CD4-positive, alpha-beta T cell treated with Interleukin-17A for 1 hour (primary cell): ENCODE measurements at regions not wholly inside any gene's neighbourhood (a gene's known extent, or its start where the extent isn't known, plus 50 kb on each side); places are given as distances from the start of the nearest gene placed in this dataset.

ENCODE experiments used
- DNase-seq: peaks from one replicate; pipeline ENCODE4 v3.0.0-alpha.2; 2020

DNA sequence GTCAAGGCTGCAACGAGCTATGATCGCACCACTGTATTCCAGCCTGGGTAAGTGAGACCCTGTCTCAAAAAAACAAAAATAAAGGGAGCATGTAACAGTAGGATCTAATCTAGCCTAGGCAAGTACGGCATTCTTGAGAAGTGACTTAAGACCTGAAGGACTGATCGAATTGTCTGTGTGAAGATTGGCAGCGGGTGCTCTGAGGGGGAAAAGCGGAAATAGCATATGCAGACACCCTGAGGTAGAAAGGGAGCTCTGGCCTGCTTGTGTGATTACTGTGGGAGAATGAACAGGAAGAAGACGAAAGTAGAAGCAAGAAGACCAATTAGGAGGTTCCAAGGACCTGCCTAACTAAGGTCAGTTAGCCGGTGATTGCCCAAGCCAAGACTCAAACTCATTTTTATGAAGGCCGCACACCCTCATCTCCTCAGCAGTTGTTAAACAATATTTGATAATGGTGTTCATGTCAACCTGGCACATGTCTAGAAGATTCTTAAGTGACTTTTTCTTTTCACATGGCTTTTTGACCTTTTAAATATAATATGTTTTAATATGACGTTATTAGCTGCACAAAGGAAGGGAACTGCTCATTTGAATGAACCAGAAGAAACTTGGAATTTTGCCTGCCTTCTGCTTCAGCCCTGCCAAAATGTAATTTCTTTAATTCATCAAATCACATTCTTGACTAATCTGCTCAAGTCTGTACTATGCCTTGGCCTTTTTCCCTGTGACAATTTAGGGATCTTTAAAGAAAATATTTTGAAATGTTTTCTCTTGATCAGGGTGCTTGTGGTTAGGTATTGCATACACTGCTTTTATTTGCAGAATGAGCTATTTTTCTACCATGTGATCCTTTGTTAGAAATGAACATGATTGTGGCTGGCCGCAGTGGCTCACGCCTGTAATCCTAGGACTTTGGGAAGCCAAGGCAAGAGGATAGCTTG lies 289.2 kb upstream of the DMRT1 start:
- no peak for DNase-seq

DNA sequence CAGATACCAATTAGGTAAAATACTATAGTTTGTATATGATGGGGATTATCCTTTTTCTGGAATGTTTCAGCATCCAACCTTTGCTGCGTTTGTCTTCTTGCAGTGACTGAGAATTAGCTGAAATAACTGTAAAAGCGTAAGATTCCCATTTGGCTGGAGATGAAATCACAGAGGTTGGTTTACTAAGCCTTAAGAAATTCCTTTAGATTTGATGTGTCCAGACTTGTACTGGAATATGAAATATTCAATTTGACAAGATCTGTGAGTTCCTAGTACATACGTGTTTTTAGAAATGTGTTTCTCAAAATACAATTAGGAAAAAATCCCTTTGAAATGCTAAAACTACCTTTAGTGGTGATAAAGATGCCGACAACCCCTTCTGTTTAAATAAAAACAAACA lies 286.0 kb upstream of the DMRT1 start:
- DNase-seq = no peak

DNA sequence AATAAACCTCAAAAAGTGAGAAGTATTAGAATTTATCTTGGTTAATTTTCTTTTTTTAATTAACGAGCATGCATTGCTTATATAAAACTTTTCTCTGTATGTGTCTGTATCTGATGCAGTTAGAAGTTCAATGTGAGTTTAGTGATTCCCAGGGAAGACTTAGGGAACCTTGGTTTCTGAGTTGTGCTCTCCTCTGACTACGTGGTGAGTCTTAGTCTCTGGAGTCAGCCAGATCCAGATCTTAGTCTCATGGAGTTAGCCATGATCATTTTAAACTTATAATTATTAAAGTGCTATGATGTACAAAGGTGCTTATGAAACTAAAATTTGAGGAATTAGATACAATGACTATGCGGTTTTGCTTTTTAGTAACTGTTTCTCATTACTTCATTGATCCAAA lies 285.3 kb upstream of the DMRT1 start:
- DNase-seq = no peak

DNA sequence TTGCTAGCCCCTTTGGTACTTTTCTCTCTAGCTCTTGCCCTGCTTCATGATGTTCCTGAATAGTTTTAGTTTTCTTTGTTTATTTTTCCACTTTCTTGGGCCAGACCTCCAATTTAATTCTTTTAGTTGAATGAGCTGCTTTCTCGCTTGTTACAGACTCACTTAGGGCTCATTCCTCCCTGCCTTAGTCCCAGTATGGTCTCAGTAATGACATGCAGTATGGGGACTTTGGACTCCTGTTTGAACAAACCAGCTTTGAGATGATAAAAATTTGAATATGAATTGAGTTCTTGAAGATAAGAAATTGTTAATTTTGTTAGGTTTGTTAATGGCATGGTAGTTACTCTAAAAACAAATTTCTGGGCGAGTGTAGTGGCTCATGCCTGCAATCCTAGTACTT lies 284.8 kb upstream of the DMRT1 start:
- no peak for DNase-seq

DNA sequence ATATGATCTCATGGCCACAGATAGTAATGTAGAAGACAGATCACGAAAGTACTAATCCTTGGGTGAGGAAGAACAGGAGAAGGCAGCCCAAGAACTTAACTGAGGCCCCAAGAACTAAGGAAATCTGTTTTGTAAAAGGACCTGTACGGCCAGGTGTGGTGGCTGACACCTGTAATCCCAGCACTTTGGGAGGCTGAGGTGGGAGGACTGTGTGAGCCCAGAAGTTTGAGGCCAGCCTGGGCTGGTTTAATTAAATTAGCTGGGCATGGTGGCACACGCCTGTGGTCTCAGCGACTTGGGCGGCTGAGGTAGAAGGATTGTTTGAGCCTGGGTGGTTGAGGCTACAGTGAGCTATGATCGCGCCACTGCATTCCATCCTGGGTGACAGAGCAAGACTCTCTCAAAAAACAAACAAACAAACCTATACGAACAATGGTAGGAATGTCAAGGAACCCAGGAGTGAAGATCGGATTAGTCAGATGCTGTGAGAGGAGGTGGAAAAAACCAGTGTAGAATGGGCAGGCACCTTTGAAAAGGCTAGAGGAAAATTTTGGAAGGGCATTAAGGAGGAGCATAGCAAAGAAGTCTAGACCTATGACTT lies 283.8 kb upstream of the DMRT1 start:
- DNase-seq = no peak

DNA sequence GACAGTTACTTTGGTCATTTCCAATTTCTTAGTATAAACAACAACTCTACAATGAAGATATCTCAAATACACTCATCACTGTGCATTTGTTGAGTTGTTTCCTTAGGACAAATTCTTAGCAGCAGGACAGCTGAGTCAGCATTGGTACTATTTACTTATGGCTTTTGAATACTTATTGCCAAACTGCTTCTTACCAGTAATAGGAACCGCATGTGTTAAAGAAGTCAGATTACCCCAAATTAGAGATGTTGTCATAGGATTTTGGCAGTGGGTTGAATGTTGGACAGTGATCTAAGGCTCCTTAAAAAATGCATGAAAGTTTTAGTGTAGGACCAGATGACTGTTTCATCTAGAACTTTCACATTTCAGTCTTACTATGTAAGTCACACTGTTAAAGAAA lies 280.1 kb upstream of the DMRT1 start:
- no peak for DNase-seq

DNA sequence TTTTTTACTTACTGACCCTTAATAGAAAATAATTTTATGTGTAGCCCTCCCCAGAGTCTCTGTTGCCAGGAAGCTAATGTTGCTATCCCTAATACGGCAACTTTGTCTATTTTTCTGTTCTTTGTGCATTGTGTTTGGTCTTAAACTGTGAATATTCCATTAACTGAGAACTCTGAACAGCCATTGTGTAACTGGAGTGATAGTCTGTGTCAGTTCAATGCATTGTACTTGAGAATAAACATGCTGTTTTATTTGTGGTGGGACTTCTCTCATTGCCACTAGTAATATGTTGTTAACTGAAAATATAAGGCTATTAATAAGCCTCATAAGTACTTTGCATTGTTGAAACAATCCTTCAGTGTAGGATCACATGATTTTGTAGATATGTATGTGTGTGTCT lies 278.3 kb upstream of the DMRT1 start:
- DNase-seq = no peak

DNA sequence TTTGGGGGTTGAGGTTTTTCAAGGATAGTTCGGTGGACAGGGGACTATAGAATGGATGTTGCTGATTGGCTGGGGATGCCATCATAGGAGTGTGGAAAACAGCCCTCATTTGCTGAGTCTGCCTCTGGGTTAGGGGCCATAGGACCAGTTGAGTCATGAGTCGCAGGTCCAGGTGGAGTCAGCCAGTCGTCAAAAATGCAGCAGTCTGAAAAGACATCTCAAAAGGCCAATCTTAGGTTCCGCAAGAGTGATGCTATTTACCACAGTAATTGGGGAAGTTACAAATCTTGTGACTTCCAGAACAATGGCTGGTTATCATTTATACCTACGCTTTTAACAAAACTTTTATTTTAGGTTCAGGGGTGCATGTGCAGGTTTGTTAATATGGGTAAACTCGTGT lies 276.0 kb upstream of the DMRT1 start:
- DNase-seq = no peak

DNA sequence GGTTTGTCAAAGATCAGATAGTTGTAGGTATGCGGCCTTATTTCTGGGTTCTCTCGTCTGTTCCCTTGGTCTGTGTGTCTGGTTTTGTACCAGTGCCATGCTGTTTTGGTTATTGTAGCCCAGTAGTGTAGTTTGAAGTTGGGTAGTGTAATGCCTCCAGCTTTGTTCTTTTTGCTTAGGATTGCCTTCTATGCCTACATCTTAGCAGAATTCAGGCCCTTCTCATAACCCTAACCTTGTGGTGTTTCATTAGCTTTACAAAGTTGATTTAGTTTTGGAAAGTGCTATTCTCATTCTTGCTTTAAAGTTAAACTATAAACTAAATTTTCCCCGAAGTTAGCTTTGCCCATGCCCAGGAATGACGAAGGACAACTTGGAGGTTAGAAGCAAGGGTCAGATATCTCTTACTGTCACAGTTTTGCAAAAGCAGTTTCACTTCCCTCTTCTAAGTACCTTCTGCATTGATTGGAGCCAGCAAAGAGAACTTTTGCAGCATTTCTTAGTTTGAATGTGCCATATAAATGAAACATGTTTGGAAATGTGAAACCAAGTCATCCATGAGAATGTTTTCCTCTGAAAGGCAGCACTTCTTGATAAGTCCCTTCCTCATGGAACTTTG lies 274.3 kb upstream of the DMRT1 start:
- DNase-seq = no peak

DNA sequence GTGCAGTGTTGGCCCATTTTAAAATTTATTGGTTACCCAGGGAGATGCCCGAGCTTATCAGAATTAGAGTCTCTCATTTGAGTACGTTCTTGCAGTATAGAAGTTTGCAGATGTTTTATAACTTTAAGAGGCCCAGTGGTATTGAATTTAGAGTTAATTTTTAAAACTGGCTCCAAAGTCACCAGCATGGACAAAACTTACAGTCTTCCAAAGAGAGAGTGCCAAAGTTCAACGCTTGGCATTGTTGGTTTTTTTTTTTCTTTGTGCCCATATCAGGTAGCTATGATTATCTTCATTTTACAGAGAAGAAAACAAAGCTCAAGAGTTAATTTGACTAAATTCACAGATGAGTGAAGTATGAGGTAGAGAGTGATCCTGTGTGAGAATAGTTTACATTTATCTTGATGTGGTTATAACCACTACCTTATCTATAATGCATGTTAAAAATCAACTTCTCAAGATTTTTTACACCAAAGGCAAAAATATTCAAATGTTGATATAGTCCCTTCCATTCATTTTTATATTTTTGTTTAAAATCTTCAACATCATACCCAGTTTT lies 273.7 kb upstream of the DMRT1 start:
- DNase-seq = no peak

DNA sequence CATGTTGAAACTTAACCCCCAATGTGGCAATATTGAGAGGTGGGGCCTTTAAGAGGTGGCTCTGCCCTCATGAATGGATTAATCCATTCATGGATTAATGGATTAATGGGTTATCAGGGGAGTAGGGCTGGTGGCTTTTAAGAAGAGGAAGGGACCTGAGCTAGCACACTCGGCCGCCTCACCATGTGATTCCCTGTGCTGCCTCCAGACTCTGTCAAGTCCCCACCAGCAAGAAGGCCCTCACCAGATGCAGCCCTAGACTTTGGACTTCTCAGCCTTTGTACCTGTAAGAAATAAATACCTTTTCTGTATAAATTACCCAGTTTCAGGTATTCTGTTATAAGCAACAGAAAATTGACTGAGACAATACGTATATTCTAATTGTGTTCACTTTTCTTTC lies 272.2 kb upstream of the DMRT1 start:
- DNase-seq = no peak

DNA sequence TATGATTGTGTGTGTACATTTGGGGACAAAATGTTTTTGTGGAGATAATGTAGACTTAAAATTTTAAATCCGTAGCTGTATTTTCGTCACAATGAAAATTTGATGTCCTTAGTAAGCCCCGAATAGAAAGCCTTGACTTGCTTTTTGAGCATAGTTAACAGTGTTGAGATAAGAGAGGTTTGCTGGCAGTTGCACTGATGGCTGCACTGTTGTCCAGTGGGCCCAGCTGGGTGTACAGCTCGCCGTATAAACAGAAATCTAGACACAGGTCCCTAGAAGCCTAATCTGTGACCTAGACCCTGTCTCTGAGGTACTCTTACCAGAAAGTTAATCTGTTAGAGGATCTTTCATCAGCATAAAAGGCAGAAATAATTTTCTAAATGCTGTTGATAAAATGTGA lies 271.3 kb upstream of the DMRT1 start:
- DNase-seq = no peak

DNA sequence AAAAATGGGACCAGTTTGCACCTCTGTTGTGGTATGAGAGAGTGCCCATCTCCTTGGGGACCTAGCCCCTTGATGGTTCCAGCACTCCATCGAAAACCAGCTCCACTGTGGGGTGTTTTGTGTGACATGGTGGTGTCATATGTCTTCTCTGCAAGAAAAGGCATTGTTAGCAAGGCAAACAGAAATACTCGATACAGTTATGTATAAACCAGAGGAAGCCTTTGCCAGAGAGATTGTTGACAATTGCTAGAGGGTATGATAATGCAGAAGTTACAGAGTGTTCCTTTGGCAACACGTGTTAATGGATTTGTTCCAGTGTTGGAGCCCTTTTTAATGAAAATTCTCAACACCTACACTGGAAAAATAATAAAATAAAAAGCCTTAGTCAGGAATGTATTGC lies 270.4 kb upstream of the DMRT1 start:
- DNase-seq = no peak

DNA sequence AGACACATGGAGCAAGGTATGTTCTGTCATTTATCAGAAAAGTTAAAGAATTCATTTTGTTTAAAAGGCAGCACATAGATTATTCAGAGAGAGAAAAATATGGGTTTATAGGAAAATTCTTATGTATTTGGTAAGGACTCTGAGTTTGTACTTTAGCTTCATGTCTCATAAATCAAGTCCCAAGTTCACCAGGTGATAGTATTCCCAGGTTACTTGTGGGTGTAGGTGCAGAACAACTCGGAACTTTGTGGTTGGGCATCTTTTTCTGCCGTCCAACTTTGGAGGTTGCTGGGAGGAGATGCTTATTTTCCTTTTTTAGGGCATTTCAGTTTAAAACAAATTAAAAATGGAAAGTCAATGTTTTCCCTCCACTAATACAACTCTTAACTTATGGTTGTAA lies 269.8 kb upstream of the DMRT1 start:
- DNase-seq = no peak

DNA sequence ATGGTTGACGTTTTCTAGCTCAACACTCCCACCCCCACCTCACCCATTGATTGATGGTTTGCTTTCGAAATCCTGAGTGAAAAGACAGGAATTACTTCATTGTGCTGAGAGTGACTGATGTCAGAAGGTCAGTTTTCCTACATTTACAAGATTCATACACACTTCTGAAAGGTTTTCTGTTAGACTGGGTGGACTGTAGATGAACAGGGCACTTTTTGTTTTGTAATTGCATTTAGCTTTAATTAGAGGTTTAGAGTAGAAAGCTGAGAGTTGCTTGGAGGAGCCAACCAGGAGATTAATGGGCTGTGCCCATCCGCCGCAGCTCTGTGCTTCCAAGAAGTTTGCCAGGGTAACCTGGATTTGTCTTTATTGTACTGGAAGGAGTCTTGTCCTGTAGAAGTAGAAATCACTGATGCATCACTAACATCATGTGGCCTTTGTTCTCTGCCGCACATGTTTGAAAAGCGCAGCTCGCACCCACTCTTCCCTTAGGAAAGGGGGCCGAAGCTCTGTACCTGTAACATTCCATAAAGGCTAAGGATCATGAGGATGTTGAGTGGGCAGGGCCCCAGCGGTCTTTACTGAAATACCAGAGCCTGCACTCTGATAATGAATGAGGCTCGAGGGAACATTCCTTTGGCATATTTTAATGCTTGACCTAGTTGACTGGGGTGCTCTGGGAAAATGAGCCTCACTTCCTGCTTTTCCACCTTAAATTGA lies 267.6 kb upstream of the DMRT1 start:
- no peak for DNase-seq

DNA sequence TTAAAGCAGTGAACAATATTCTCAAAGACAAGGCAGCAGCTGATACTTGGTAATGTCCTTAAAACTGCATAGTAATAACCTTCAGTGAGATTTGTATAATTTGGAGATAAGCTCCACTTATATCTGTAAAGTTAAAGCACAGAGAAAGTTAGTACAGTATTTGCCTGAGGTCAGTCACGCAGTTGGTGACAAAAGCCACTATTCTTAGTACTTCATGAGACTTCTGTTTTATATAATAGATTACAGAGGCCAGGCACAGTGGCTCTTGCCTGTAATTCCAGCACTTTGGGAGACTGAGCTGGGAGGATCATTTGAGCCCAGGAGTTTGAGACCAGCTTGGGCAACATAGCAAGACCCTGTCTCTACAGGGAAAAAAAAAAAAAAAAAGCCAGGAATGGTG lies 266.4 kb upstream of the DMRT1 start:
- DNase-seq = no peak

DNA sequence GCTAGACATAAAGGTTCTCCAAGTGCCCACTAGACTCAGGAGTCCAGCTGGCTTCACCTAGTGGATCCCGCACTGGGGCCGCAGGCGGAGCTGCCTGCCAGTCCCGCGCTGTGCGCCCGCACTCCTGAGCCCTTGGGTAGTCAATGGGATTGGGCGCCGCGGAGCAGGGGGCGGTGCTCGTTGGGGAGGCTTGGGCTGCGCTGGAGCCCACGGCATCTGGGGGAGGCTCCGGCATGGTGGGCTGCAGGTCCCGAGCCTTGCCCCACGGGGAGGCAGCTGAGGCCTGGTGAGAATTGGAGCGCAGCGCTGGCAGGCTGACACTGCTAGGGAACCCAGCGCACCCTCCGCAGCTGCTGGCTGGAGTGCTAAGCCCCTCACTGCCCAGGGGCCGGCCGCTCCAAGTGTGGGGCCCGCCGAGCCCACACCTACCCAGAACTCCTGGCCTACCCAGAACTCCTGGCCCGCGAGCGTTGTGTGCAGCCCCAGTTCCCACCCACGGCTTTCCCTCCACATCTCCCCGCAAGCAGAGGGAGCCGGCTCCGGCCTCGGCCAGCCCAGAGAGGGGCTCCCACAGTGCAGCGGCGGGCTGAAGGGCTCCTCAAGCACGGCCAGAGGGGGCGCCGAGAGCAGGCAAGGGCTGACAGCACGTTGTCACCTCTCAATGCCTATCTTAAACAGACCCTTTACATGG lies 260.7 kb upstream of the DMRT1 start:
- DNase-seq = no peak

DNA sequence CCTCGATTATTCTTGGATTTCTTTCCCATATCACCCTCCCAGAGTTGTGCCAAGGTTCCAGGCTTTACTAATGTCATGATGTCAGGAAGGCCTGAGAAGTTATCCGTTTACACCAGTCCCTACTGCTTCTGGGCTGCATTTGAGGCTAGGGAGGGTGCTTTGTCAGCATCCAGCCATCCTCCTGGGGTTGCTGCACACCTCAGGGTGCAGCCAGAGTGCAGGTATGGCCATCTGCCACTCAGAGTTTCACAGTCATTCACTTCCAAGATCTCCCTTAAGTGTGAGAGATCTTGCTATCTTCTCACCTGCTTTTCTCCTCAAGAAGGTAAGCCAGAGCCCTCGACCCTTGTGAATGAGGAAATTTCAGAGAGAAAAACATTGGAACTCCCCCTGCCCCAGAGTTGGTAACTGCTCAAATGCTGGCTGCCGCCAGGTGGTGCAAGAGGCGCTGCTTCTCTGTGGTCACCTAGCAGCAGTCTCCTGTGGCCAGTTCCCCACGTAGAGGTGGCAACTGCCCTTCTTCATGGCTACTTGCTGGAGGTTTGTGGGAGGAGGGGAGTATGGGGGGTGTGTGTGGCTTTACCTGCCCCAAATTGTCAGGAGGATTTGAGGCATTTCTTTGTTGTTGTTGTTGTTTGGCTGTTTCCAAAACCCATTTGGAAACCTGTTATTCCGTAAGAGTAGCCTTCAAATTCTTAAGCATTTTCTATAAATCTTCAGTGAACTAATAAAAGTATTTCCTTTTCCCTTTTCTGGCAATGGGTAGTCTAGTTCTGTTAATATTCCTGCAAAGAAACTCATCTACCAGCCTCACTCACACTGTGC lies 259.6 kb upstream of the DMRT1 start:
- DNase-seq = no peak

DNA sequence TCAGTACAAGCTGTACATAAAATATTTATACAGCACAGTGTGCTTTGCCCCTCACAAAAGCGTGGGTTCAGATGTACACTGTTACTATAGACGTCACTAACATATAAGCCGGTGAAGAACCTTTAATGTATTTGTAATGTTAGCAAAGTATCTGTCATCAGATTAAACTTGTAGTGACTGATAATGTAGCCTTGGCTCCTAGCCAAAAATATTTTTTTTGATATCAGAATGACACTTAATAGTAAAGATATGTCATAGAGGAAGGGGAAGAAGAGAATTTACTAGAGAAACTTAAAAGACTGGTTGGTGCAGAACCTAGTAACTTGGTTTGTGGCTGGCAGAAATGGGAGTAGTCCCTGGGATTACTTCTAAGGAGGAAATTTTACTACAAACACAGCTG lies 258.7 kb upstream of the DMRT1 start:
- no peak for DNase-seq

DNA sequence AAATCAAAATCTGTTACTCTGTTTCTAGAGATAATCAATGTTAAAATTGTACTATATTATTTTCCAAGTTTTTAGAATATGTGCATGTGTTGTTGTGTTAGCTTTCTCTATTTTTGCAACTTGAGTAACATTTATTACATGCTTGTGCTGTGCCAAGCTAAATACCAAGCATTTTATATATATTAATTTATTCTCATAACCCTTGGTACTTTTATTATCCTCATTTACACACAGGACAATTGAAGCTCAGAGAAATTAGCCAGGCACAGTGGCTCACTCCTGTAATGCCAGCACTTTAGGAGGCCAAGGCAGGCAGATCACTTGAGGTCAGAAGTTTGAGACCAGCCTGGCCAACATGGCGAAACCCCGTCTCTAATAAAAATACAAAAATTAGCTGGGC lies 254.0 kb upstream of the DMRT1 start:
- DNase-seq = no peak

DNA sequence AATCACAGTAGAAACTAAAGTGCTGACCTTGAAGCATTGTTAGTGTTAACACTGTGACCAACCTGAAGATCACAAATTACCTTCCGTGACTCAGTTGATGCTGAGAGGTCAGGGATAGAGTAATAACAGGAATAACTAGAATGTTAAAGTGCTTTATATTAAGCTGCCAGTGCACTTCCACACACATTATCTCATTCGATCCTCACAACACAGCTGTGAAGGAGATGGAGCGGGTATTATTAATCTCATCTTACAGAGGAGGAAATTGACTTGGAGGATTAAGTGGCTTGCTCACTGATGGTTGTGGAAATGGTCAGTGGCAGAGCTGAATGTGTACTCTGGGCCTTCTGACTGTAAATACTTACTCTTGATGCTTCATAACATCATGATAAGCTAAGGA lies 252.5 kb upstream of the DMRT1 start:
- DNase-seq = no peak

DNA sequence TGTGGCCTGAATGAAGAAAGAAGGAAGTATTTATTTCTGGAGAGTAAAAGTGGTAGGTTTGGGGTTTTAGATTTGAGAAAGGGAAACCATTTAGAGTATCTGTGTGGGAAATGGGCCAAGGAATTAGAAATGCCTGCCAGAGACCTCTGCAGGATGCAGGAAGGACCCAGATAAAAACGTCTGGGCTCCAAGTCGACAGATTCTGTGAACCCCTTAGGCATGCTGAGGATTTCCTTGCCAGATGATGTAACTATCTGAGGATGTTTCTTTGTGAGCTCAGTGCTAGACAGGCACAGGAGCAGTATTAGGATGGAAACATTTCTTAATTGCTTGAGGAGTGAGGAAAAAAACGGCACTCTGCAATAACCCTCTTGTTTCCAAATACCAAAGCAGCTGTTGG lies 251.8 kb upstream of the DMRT1 start:
- DNase-seq = no peak
